ENCODE measurements at regions not wholly inside any gene's neighbourhood (a gene's known extent, or its start where the extent isn't known, plus 50 kb on each side); places are given as distances from the start of the nearest gene placed in this dataset.
"Not testable (repeated sequence)": the region's sequence is repeated elsewhere in the genome, so short reads cannot be mapped to it uniquely, and the experiment has no call there.

DNA sequence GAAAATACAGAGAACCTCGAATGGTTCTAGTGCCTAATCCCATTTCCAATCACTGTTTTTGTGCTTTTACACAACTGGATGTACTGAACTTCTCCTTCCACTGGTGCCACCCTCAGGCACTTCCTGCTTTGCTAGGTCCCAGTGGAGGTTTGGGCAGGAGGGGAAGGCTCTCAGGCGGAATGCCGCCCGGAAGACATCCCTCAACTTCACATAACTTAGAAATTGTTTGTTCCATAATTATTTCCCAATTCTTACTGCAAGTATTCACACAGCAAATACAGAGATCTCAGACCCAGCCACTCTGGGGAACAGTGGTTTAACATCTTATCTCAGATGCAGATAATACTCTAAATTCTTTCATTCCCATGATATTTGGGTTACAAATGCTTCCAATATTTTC, 195.7 kb upstream of the IPO5 start:
- TF ChIP-seq, protein P1, sequence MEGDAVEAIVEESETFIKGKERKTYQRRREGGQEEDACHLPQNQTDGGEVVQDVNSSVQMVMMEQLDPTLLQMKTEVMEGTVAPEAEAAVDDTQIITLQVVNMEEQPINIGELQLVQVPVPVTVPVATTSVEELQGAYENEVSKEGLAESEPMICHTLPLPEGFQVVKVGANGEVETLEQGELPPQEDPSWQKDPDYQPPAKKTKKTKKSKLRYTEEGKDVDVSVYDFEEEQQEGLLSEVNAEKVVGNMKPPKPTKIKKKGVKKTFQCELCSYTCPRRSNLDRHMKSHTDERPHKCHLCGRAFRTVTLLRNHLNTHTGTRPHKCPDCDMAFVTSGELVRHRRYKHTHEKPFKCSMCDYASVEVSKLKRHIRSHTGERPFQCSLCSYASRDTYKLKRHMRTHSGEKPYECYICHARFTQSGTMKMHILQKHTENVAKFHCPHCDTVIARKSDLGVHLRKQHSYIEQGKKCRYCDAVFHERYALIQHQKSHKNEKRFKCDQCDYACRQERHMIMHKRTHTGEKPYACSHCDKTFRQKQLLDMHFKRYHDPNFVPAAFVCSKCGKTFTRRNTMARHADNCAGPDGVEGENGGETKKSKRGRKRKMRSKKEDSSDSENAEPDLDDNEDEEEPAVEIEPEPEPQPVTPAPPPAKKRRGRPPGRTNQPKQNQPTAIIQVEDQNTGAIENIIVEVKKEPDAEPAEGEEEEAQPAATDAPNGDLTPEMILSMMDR (IDR thresholded peaks at IDR 0.05; ENCODE audit: low read depth, low read length): no peak
- H3K4me3 ChIP-seq (replicated peaks in 1 of 2; ENCODE audit: low read depth in 2 of 2, low read length in 2 of 2): no peak overlapping the region
- DNase-seq (ENCODE audit: low read depth in 2 of 2): peak; percentile 60 to 97

DNA sequence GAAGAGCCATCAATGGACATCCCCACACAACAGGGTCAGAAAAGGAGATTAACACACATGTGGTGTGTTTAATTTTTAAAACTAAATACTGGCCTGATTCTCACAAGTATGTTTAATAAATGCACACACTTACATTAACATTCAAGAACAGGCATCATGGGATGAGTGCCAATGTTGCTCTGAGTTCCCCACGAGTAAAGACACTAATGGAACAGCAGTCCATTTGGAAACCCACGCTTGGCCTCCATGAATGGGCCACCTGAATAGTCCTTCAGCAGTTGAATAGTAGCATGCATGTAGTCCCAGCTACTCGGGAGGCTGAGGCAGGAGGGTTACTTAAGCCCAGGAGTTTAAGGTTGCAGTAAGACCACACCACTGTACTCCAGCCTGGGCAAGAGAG, 195.2 kb upstream of the IPO5 start:
- TF ChIP-seq, protein P1 (IDR thresholded peaks at IDR 0.05; ENCODE audit: low read depth, low read length): no peak
- H3K4me3 ChIP-seq (replicated peaks in 1 of 2; ENCODE audit: low read depth in 2 of 2, low read length in 2 of 2): no peak overlapping the region
- DNase-seq (ENCODE audit: low read depth in 2 of 2): peak; percentile 36 to 92

DNA sequence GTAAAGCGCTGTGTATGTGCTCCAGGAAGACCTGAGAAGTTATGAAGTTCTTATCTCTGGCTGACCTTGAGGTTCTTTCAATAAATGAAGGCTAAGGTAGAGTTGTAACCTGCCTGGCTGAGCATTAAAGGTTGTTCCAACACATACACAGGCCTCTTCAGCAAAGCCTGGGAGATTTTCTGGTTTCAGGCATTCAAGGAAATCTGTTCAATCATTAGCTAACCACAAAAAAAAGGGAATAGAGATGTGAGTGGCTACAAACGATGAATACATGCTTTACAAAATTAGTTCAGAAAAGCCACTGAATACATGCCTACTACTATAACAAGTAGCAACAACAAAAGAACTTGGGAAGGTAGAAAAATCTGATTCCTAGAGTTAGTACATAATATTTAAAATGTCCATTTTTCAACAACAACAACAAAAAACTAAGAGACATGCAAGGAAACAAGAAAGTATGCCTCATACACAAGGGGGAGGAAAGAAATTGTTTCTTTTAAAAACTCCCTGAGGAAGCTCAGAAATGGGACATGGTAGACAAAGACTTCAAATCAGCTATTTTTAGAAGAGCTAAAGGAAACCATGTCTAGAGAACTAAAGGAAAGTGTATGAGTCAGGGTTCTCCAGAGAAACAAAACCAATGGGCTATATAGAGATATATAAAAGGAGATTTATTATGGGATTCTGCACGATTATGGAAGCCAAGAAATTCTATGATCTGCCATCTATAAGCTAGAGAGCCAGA, 191.5 kb upstream of the IPO5 start:
- DNase-seq (ENCODE audit: low read depth in 2 of 2): peak in 1 of 2 donors; percentile 11
- no peak overlapping the region for H3K4me3 ChIP-seq (replicated peaks in 1 of 2; ENCODE audit: low read depth in 2 of 2, low read length in 2 of 2)
- TF ChIP-seq, protein P1 (IDR thresholded peaks at IDR 0.05; ENCODE audit: low read depth, low read length): no peak

DNA sequence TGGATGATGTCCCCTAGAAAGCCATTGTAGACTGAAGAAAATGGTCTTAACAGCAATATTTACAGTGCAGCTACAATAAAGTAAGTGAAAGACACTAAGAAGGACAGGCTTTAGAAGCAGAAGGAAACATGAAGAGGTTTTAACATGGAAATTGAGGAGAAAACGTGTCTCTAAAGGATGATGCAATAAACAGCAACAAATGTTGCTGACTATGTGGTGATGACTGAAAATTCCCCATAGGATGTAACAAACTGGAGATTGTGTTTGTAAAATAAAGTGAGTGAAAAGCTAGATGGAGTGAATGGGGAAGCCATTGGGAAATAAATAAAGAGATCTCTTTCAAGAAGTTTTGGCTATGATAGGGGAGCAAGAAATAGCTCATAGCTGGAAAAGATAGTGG, 186.7 kb upstream of the IPO5 start:
- no peak for DNase-seq (ENCODE audit: low read depth in 2 of 2)

DNA sequence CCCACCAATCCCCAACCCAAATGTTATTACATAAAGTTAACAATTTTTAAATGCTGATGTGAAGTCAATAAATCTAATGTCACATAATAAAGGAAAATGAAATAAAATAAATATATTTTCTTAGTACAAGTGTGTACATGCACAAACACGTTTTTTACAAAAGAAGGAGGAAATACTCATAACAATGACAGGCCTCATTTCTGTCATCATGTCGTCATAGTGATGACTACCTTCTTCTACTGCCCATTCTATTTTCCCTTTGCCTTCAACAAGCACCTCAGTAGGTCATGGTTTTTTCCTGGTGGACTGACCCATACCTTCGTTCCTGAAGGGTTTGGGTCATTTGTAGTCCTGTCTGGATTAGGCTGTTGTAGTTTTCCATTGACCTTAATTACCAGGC, 185.3 kb upstream of the IPO5 start:
- no peak for DNase-seq (ENCODE audit: low read depth in 2 of 2)
- TF ChIP-seq, protein P1 (IDR thresholded peaks at IDR 0.05; ENCODE audit: low read depth, low read length): no peak
- no peak overlapping the region for H3K4me3 ChIP-seq (replicated peaks in 1 of 2; ENCODE audit: low read depth in 2 of 2, low read length in 2 of 2)

More for the DNA sequence above, 186.7 kb upstream of the IPO5 start:
- TF ChIP-seq, protein P1 (IDR thresholded peaks at IDR 0.05; ENCODE audit: low read depth, low read length): no peak
- H3K4me3 ChIP-seq (replicated peaks in 1 of 2; ENCODE audit: low read depth in 2 of 2, low read length in 2 of 2): no peak overlapping the region

DNA sequence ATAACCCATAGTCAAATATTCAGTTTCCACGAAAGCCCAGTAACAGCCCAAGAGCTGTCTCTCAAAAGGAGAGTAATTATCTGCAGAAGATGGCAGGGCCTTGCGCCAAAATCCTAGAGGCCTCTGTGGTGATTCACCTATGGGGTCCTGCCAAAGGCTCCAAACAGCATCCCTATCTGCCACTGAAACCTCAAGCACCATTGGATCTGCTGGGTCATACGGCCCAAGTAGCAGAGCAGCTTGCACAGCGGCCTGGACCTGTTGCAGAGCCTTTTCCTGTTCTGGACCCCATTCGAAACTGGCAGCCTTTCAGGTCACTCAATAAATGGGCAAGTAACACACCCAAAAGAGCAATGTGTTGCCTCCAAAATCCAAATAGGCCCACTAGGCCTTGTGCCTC, 183.2 kb upstream of the IPO5 start:
- DNase-seq (ENCODE audit: low read depth in 2 of 2); H3K4me3 ChIP-seq (replicated peaks in 1 of 2; ENCODE audit: low read depth in 2 of 2, low read length in 2 of 2): not testable (repeated sequence)

DNA sequence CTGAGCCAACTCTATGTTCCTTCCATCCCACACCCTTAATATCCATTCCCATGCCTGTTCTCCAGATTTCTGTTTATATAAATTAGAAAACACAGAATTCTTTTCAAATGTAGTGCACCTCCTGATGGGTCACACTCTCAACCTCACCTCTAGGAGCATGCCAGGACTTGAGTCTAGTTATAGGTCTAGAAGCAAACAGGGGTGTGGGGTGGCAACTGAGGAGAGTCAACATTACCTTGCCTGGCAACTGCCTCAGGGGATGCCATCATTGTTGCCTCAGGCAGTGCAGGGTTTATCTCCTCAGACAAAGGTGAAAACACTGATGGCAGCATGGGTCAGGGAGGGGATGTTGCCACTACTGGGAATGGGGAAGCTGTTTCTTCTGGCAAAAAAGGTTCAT, 181.0 kb upstream of the IPO5 start:
- not testable (repeated sequence) for DNase-seq (ENCODE audit: low read depth in 2 of 2); H3K4me3 ChIP-seq (replicated peaks in 1 of 2; ENCODE audit: low read depth in 2 of 2, low read length in 2 of 2)

DNA sequence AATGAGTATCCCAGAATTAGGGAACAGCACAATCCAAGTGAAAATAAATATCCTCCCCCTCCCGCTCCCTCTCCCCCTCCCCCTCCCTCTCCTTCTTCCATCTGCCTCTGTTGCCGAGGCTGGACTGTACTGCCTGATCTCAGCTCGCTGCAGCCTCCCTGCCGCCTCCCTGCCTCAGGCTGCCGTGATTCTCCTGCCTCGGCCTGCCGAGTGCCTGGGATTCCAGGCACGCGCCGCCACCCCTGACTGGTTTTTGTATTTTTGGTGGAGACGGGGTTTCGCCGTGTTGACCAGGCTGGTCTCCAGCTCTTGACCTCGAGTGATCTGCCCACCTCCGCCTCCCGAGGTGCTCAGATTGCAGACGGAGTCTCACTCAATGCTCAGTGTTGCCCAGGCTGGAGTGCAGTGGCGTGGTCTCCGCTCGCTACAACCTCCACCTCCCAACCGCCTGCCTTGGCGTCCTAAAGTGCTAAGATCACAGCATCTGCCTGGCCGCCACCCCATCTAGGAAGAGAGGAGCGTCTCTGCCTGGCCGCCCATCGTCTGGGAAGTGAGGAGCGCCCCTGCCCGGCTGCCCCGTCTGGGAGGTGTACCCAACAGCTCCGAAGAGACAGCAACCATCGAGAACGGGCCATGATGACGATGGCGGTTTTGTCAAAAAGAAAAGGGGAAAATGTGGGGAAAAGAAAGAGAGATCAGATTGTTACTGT, 178.9 kb upstream of the IPO5 start:
- DNase-seq (ENCODE audit: low read depth in 2 of 2); H3K4me3 ChIP-seq (replicated peaks in 1 of 2; ENCODE audit: low read depth in 2 of 2, low read length in 2 of 2): not testable (repeated sequence)
